ENCODE measurements at regions not wholly inside any gene's neighbourhood (a gene's known extent, or its start where the extent isn't known, plus 50 kb on each side); places are given as distances from the start of the nearest gene placed in this dataset.

- no peaks in the 10 kb centered on the region for H3K9me3 ChIP-seq
- no peaks in the 10 kb centered on the region for H3K4me1 ChIP-seq (ENCODE audit: control insufficient read depth in 1 of 2, extremely low read depth in 1 of 2, insufficient read depth in 2 of 2, low read length in 2 of 2)
- H3K9me3 Mint-ChIP-seq, result no peaks in the 10 kb centered on the region
- CTCF ChIA-PET, result interaction anchor here in 1 of 2 donors (0.7 kb wide), 1 partner anchor 9 kb away, joined by 3 read pairs; no protein-coding TSS in a partner anchor
- ATAC-seq (replicated peaks in 1 of 4), result no peak
- H3K4me1 Mint-ChIP-seq, result peaks cover 3 to 6% (median 4%) of the 10 kb centered on the region in 3 donors
- no peak overlapping the region for H3K4me3 ChIP-seq (ENCODE audit: control insufficient read depth in 1 of 2, extremely low read depth in 1 of 2, low read length in 1 of 2)
- H3K27me3 ChIP-seq (replicated peaks in 1 of 2; ENCODE audit: control insufficient read depth in 2 of 2, extremely low read depth in 1 of 2, insufficient read depth in 2 of 2, low read length in 1 of 2), result peaks cover 0 to 3% of the 10 kb centered on the region in 2 experiments
- POLR2A ChIA-PET, result no interaction called here
- H3K36me3 ChIP-seq (ENCODE audit: control insufficient read depth in 2 of 2, extremely low read depth in 1 of 2, insufficient read depth in 1 of 2, low read length in 1 of 2), result no peaks in the 10 kb centered on the region
- H3K4me3 Mint-ChIP-seq, result no peak overlapping the region
- no peaks in the 10 kb centered on the region for H3K36me3 Mint-ChIP-seq
- H3K27ac Mint-ChIP-seq, result no peak overlapping the region
- H3K27me3 Mint-ChIP-seq, result peaks cover 0 to 16% of the 10 kb centered on the region in 2 donors
- no peak overlapping the region for H3K27ac ChIP-seq (ENCODE audit: low read length)
- DNase-seq, result no peak
These were observed 107.8 kb downstream of the EFNB1 start for GRCh38 chrX:68936608-68937007.

GRCh38 chrX:68936126-68936525 is 107.3 kb downstream of the EFNB1 start:
- WGBS (ENCODE audit: insufficient coverage), result 83% methylated on average over 1 of the region's 4 CpGs
- ChIA-PET CTCF (interaction anchor here in 1 of 2 donors (0.7 kb wide), 1 partner anchor 8 kb away, joined by 3 read pairs; no protein-coding TSS in a partner anchor), POLR2A (no interaction called here)
- Mint-ChIP-seq H3K4me3 (no peak overlapping the region), H3K27me3 (peaks cover 0 to 15% of the 10 kb centered on the region in 2 donors), H3K36me3 (no peaks in the 10 kb centered on the region), H3K9me3 (no peaks in the 10 kb centered on the region), H3K4me1 (peaks cover 3 to 6% (median 4%) of the 10 kb centered on the region in 3 donors), H3K27ac (no peak overlapping the region)
- H3K27me3 ChIP-seq (replicated peaks in 1 of 2; ENCODE audit: control insufficient read depth in 2 of 2, extremely low read depth in 1 of 2, insufficient read depth in 2 of 2, low read length in 1 of 2), result peaks cover 0 to 3% of the 10 kb centered on the region in 2 experiments
- DNase-seq, result no peak
- no peak for ATAC-seq (replicated peaks in 1 of 4)
- no peaks in the 10 kb centered on the region for H3K9me3 ChIP-seq
- H3K27ac ChIP-seq (ENCODE audit: low read length), result no peak overlapping the region
- no peaks in the 10 kb centered on the region for H3K4me1 ChIP-seq (ENCODE audit: control insufficient read depth in 1 of 2, extremely low read depth in 1 of 2, insufficient read depth in 2 of 2, low read length in 2 of 2)
- no peak overlapping the region for H3K4me3 ChIP-seq (ENCODE audit: control insufficient read depth in 1 of 2, extremely low read depth in 1 of 2, low read length in 1 of 2)
- no peaks in the 10 kb centered on the region for H3K36me3 ChIP-seq (ENCODE audit: control insufficient read depth in 2 of 2, extremely low read depth in 1 of 2, insufficient read depth in 1 of 2, low read length in 1 of 2)

DNA sequence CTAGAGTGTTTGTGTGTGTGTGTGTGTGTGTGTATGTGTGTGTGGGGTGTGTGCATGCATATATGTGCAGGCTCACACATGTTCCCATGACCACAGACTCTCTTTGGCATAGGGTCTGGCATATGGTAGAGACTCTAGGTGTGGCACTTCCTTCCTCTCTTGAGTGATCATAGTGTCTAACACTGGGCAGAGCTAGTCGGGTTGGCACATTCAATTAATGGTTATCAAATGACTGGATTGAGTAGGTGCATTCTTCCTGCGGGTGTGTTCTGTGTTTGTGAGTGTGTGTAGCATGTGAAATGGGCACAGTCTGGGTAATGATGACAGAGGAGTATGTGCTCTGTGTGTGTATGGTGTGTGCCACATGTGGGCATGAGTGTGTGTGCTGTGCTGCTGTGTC is 106.5 kb downstream of the EFNB1 start:
- Mint-ChIP-seq H3K4me1 (peaks cover 3 to 6% (median 4%) of the 10 kb centered on the region in 3 donors), H3K27ac (no peak overlapping the region), H3K36me3 (no peaks in the 10 kb centered on the region), H3K9me3 (no peaks in the 10 kb centered on the region), H3K4me3 (no peak overlapping the region), H3K27me3 (peaks cover 0 to 12% of the 10 kb centered on the region in 2 donors)
- no peaks in the 10 kb centered on the region for H3K9me3 ChIP-seq
- ATAC-seq (replicated peaks in 1 of 4), result no peak
- H3K27me3 ChIP-seq (replicated peaks in 1 of 2; ENCODE audit: control insufficient read depth in 2 of 2, extremely low read depth in 1 of 2, insufficient read depth in 2 of 2, low read length in 1 of 2), result no peaks in the 10 kb centered on the region
- DNase-seq, result no peak
- no peak overlapping the region for H3K4me3 ChIP-seq (ENCODE audit: control insufficient read depth in 1 of 2, extremely low read depth in 1 of 2, low read length in 1 of 2)
- 60% methylated on average over 1 of the region's 2 CpGs for WGBS (ENCODE audit: insufficient coverage)
- H3K27ac ChIP-seq (ENCODE audit: low read length), result no peak overlapping the region
- no peaks in the 10 kb centered on the region for H3K4me1 ChIP-seq (ENCODE audit: control insufficient read depth in 1 of 2, extremely low read depth in 1 of 2, insufficient read depth in 2 of 2, low read length in 2 of 2)
- POLR2A ChIA-PET, result no interaction called here
- CTCF ChIA-PET, result no interaction called here
- no peaks in the 10 kb centered on the region for H3K36me3 ChIP-seq (ENCODE audit: control insufficient read depth in 2 of 2, extremely low read depth in 1 of 2, insufficient read depth in 1 of 2, low read length in 1 of 2)

- peaks cover 0 to 12% of the 10 kb centered on the region in 2 donors for H3K27me3 Mint-ChIP-seq
- no peaks in the 10 kb centered on the region for H3K9me3 Mint-ChIP-seq
- Histone ChIP-seq H3K36me3 (ENCODE audit: control insufficient read depth in 2 of 2, extremely low read depth in 1 of 2, insufficient read depth in 1 of 2, low read length in 1 of 2) (no peaks in the 10 kb centered on the region), H3K27me3 (replicated peaks in 1 of 2; ENCODE audit: control insufficient read depth in 2 of 2, extremely low read depth in 1 of 2, insufficient read depth in 2 of 2, low read length in 1 of 2) (no peaks in the 10 kb centered on the region), H3K4me3 (ENCODE audit: control insufficient read depth in 1 of 2, extremely low read depth in 1 of 2, low read length in 1 of 2) (no peak overlapping the region), H3K9me3 (no peaks in the 10 kb centered on the region), H3K4me1 (ENCODE audit: control insufficient read depth in 1 of 2, extremely low read depth in 1 of 2, insufficient read depth in 2 of 2, low read length in 2 of 2) (no peaks in the 10 kb centered on the region), H3K27ac (ENCODE audit: low read length) (no peak overlapping the region)
- H3K36me3 Mint-ChIP-seq, result no peaks in the 10 kb centered on the region
- peaks cover 3 to 6% (median 4%) of the 10 kb centered on the region in 3 donors for H3K4me1 Mint-ChIP-seq
- ATAC-seq (replicated peaks in 1 of 4) (no peak), DNase-seq (no peak)
- no peak overlapping the region for H3K4me3 Mint-ChIP-seq
- no peak overlapping the region for H3K27ac Mint-ChIP-seq
- ChIA-PET CTCF (no interaction called here), POLR2A (no interaction called here)
- 95% methylated on average over 4 of the region's 6 CpGs for WGBS (ENCODE audit: insufficient coverage)
These were observed 106.1 kb downstream of the EFNB1 start for GRCh38 chrX:68934922-68935321.

DNA sequence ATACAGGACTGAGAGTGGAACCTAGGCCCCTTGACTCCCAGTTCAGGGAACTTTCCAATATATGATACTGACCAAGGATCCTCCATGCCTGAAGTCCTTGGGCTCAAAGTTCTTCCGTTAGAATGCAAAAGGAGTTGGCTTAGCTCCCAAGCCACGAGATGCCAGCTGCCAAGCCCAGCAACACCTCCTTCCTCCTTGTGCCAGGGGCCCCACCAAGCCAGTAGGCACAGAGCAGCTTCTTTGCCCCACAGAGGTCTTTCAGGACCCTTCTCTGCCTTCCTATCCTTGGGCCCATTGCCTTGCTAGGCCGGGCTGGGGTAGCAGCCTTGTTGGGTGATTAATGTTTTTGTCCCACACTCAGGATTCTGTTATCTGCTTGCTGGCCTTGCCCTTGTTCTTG is 105.6 kb downstream of the EFNB1 start:
- no peaks in the 10 kb centered on the region for H3K9me3 Mint-ChIP-seq
- Histone ChIP-seq H3K4me1 (ENCODE audit: control insufficient read depth in 1 of 2, extremely low read depth in 1 of 2, insufficient read depth in 2 of 2, low read length in 2 of 2) (no peaks in the 10 kb centered on the region), H3K4me3 (ENCODE audit: control insufficient read depth in 1 of 2, extremely low read depth in 1 of 2, low read length in 1 of 2) (no peak overlapping the region), H3K9me3 (no peaks in the 10 kb centered on the region), H3K36me3 (ENCODE audit: control insufficient read depth in 2 of 2, extremely low read depth in 1 of 2, insufficient read depth in 1 of 2, low read length in 1 of 2) (no peaks in the 10 kb centered on the region), H3K27ac (ENCODE audit: low read length) (no peak overlapping the region), H3K27me3 (replicated peaks in 1 of 2; ENCODE audit: control insufficient read depth in 2 of 2, extremely low read depth in 1 of 2, insufficient read depth in 2 of 2, low read length in 1 of 2) (no peaks in the 10 kb centered on the region)
- ATAC-seq (replicated peaks in 1 of 4) (no peak), DNase-seq (no peak)
- H3K4me1 Mint-ChIP-seq, result peaks cover 3 to 6% (median 4%) of the 10 kb centered on the region in 3 donors
- WGBS (ENCODE audit: insufficient coverage), result 75% methylated on average over 2 of the region's 3 CpGs
- H3K36me3 Mint-ChIP-seq, result no peaks in the 10 kb centered on the region
- POLR2A ChIA-PET, result no interaction called here
- H3K27me3 Mint-ChIP-seq, result peaks cover 0 to 12% of the 10 kb centered on the region in 2 donors
- no peak overlapping the region for H3K4me3 Mint-ChIP-seq
- CTCF ChIA-PET, result no interaction called here
- H3K27ac Mint-ChIP-seq, result no peak overlapping the region

DNA sequence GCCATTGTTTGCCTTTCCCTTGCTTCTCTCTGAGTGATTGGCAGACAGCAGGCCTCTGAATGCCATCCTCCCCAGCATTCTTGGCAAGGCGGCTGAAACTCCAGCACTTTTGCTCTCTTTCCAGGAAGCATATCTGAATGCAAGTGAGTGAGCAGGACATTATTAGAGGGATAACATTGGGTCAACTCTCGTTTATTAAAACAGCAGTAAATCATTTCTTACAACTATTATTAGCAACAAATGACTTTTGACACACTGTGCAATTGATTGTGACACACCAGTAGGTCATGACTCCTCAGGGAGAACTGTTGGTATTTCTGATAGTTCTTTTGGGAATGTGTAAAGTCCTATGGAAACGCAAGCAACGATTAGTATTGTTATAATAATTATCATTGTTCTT is 103.8 kb downstream of the EFNB1 start:
- ChIA-PET POLR2A (no interaction called here), CTCF (no interaction called here)
- Mint-ChIP-seq H3K27ac (no peak overlapping the region), H3K9me3 (no peaks in the 10 kb centered on the region), H3K4me1 (peaks cover 3 to 6% (median 4%) of the 10 kb centered on the region in 3 donors), H3K36me3 (no peaks in the 10 kb centered on the region), H3K4me3 (no peak overlapping the region), H3K27me3 (peaks cover 0 to 12% of the 10 kb centered on the region in 2 donors)
- ATAC-seq (replicated peaks in 1 of 4) (no peak), DNase-seq (no peak)
- no peaks in the 10 kb centered on the region for H3K36me3 ChIP-seq (ENCODE audit: control insufficient read depth in 2 of 2, extremely low read depth in 1 of 2, insufficient read depth in 1 of 2, low read length in 1 of 2)
- no peak overlapping the region for H3K27ac ChIP-seq (ENCODE audit: low read length)
- no peaks in the 10 kb centered on the region for H3K9me3 ChIP-seq
- H3K27me3 ChIP-seq (replicated peaks in 1 of 2; ENCODE audit: control insufficient read depth in 2 of 2, extremely low read depth in 1 of 2, insufficient read depth in 2 of 2, low read length in 1 of 2), result no peaks in the 10 kb centered on the region
- WGBS (ENCODE audit: insufficient coverage), result no CpG with 5 or more reads among the region's 4 CpGs
- no peaks in the 10 kb centered on the region for H3K4me1 ChIP-seq (ENCODE audit: control insufficient read depth in 1 of 2, extremely low read depth in 1 of 2, insufficient read depth in 2 of 2, low read length in 2 of 2)
- H3K4me3 ChIP-seq (ENCODE audit: control insufficient read depth in 1 of 2, extremely low read depth in 1 of 2, low read length in 1 of 2), result no peak overlapping the region

- H3K27me3 ChIP-seq (replicated peaks in 1 of 2; ENCODE audit: control insufficient read depth in 2 of 2, extremely low read depth in 1 of 2, insufficient read depth in 2 of 2, low read length in 1 of 2), result no peaks in the 10 kb centered on the region
- H3K36me3 ChIP-seq (ENCODE audit: control insufficient read depth in 2 of 2, extremely low read depth in 1 of 2, insufficient read depth in 1 of 2, low read length in 1 of 2), result no peaks in the 10 kb centered on the region
- no peak for DNase-seq
- 20% methylated on average over 1 of the region's 4 CpGs for WGBS (ENCODE audit: insufficient coverage)
- ATAC-seq (replicated peaks in 1 of 4), result no peak
- peaks cover 0 to 10% of the 10 kb centered on the region in 2 donors for H3K27me3 Mint-ChIP-seq
- POLR2A ChIA-PET, result no interaction called here
- no peaks in the 10 kb centered on the region for H3K9me3 ChIP-seq
- no peak overlapping the region for H3K4me3 ChIP-seq (ENCODE audit: control insufficient read depth in 1 of 2, extremely low read depth in 1 of 2, low read length in 1 of 2)
- H3K27ac Mint-ChIP-seq, result no peak overlapping the region
- H3K27ac ChIP-seq (ENCODE audit: low read length), result no peak overlapping the region
- CTCF ChIA-PET, result no interaction called here
- H3K9me3 Mint-ChIP-seq, result no peaks in the 10 kb centered on the region
- no peaks in the 10 kb centered on the region for H3K36me3 Mint-ChIP-seq
- H3K4me3 Mint-ChIP-seq, result no peak overlapping the region
- no peaks in the 10 kb centered on the region for H3K4me1 ChIP-seq (ENCODE audit: control insufficient read depth in 1 of 2, extremely low read depth in 1 of 2, insufficient read depth in 2 of 2, low read length in 2 of 2)
- peaks cover 3 to 6% (median 4%) of the 10 kb centered on the region in 3 donors for H3K4me1 Mint-ChIP-seq
These were observed 102.5 kb downstream of the EFNB1 start for GRCh38 chrX:68931345-68931744.

Measured in T-cell (primary cell).